ENCODE measurements at regions not wholly inside any gene's neighbourhood (a gene's known extent, or its start where the extent isn't known, plus 50 kb on each side); places are given as distances from the start of the nearest gene placed in this dataset.

GRCh38 chr16:9261376-9261775, 169.9 kb downstream of the HAPSTR1 start:
- TF ChIP-seq POLR2AphosphoS5 (IDR thresholded peaks at IDR 0.05; ENCODE audit: low read depth) = no peak
- TF ChIP-seq CTCF (conservative IDR thresholded peaks at IDR 0.05; ENCODE audit: low read depth in 2 of 2) = no peak
